Peyer's patch (tissue), 4 donors: ENCODE measurements at regions not wholly inside any gene's neighbourhood (a gene's known extent, or its start where the extent isn't known, plus 50 kb on each side); places are given as distances from the start of the nearest gene placed in this dataset.

Experiments
- CTCF ChIP-seq, 6 experiments: fragments of 450-650 bp in 4 of 6; fragments of 200-600 bp in 2 of 6; sonication (generic) in 1 of 6; IDR thresholded peaks; one replicate each; pipeline ENCODE4 v1.5.1; 2017 to 2019; ENCODE audit warnings: antibody characterized with exemption in 6 of 6, mild to moderate bottlenecking in 3 of 6, moderate library complexity in 1 of 6
- POLR2A ChIP-seq, 2 donors: fragments of 450-650 bp; IDR thresholded peaks; one replicate each; pipeline ENCODE4 v1.5.1; 2017; ENCODE audit warnings: antibody characterized with exemption in 2 of 2, mild to moderate bottlenecking in 2 of 2, moderate library complexity in 2 of 2

- no peak for TF ChIP-seq POLR2A (IDR thresholded peaks at IDR 0.05)
- TF ChIP-seq CTCF (IDR thresholded peaks at IDR 0.05) = no peak
Measured at GRCh38 chr1:60808676-60809075, 273.7 kb upstream of the NFIA start.
